ENCODE measurements at regions not wholly inside any gene's neighbourhood (a gene's known extent, or its start where the extent isn't known, plus 50 kb on each side); places are given as distances from the start of the nearest gene placed in this dataset.
"Not testable (repeated sequence)": the region's sequence is repeated elsewhere in the genome, so short reads cannot be mapped to it uniquely, and the experiment has no call there.

GRCh38 chr22:27107824-27108223 is 450.4 kb downstream of the MIAT start:
- Histone ChIP-seq H3K27me3 (ENCODE audit: low read depth, low read length) (peaks cover 2% of the 10 kb centered on the region; the same call in 1 of the 2 replicates), H2AFZ (ENCODE audit: low read depth, low read length) (no peak overlapping the region), H3K36me3 (replicated peaks; ENCODE audit: low read depth, low read length) (no peaks in the 10 kb centered on the region), H3K9me3 (ENCODE audit: insufficient read depth, low read length) (0 out of 2 replicates have a peak, but pooled peaks cover 5% of the 10 kb centered on the region), H3K79me2 (ENCODE audit: low read length) (no peaks in the 10 kb centered on the region), H3K4me1 (ENCODE audit: low read length) (no peaks in the 10 kb centered on the region), H4K20me1 (ENCODE audit: insufficient read depth, low read length) (no peaks in the 10 kb centered on the region), H3K9ac (ENCODE audit: low read length) (no peak overlapping the region), H3K4me2 (ENCODE audit: low read length) (no peak overlapping the region), H3K27ac (ENCODE audit: low read length) (no peak overlapping the region), H3K4me3 (ENCODE audit: low read length) (no peak overlapping the region)
- TF ChIP-seq EZH2phosphoT487 (IDR thresholded peaks at IDR 0.05; ENCODE audit: low read depth), result no peak
- TF ChIP-seq, protein P1, sequence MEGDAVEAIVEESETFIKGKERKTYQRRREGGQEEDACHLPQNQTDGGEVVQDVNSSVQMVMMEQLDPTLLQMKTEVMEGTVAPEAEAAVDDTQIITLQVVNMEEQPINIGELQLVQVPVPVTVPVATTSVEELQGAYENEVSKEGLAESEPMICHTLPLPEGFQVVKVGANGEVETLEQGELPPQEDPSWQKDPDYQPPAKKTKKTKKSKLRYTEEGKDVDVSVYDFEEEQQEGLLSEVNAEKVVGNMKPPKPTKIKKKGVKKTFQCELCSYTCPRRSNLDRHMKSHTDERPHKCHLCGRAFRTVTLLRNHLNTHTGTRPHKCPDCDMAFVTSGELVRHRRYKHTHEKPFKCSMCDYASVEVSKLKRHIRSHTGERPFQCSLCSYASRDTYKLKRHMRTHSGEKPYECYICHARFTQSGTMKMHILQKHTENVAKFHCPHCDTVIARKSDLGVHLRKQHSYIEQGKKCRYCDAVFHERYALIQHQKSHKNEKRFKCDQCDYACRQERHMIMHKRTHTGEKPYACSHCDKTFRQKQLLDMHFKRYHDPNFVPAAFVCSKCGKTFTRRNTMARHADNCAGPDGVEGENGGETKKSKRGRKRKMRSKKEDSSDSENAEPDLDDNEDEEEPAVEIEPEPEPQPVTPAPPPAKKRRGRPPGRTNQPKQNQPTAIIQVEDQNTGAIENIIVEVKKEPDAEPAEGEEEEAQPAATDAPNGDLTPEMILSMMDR (IDR thresholded peaks at IDR 0.05; ENCODE audit: low read depth, low read length), result no peak

DNA sequence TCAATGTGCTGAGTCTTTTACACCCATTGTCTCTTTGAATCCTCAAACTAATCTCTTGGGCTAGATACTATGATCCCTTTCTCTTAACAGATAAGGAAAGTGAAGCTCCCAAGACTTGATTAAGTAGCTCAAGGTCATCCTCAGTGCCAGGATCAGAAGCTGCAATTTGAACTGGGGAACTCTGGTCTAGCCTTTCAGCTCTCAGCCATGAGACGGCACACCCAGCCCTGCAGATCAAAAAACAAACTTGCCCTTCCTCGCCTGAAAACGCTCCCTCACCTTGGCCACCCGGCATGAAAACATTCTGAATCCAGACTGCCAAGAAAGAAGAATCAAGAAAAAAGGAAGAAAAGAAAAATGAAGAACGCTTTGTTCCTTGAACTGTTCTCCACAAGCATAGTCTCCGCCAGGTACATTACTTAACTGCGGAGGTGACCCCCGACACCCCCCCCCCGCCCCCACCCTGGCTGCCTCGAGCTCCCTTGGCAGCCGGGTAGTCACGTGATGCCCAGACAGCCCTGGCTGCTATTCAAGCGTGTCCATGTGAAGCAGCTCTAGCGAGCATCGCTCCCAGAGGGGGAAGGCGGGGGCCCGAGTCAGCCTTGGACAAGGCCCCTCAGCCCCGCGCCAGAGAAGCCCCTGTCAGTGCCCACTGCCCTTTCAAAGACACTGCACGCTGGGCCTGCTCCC is 451.2 kb downstream of the MIAT start:
- no peaks in the 10 kb centered on the region for H3K27me3 ChIP-seq (ENCODE audit: low read depth, low read length)
- no peak overlapping the region for H3K4me2 ChIP-seq (ENCODE audit: low read length)
- no peak overlapping the region for H3K27ac ChIP-seq (ENCODE audit: low read length)

GRCh38 chr22:27109406-27109805 is 452.0 kb downstream of the MIAT start:
- H3K4me2 ChIP-seq (ENCODE audit: low read length); H3K4me3 ChIP-seq (ENCODE audit: low read length); H3K27me3 ChIP-seq (ENCODE audit: low read depth, low read length); H4K20me1 ChIP-seq (ENCODE audit: insufficient read depth, low read length); H3K36me3 ChIP-seq (replicated peaks; ENCODE audit: low read depth, low read length); H2AFZ ChIP-seq (ENCODE audit: low read depth, low read length); H3K79me2 ChIP-seq (ENCODE audit: low read length); H3K4me1 ChIP-seq (ENCODE audit: low read length); H3K27ac ChIP-seq (ENCODE audit: low read length); H3K9me3 ChIP-seq (ENCODE audit: insufficient read depth, low read length); H3K9ac ChIP-seq (ENCODE audit: low read length): not testable (repeated sequence)

More for the DNA sequence above, 451.2 kb downstream of the MIAT start:
- H3K4me3 ChIP-seq (ENCODE audit: low read length), result no peak overlapping the region
- TF ChIP-seq, protein P1 (IDR thresholded peaks at IDR 0.05; ENCODE audit: low read depth, low read length), result no peak
- no peak for TF ChIP-seq EZH2phosphoT487 (IDR thresholded peaks at IDR 0.05; ENCODE audit: low read depth)
- H3K9ac ChIP-seq (ENCODE audit: low read length), result no peak overlapping the region
- no peak overlapping the region for H2AFZ ChIP-seq (ENCODE audit: low read depth, low read length)
- no peaks in the 10 kb centered on the region for H4K20me1 ChIP-seq (ENCODE audit: insufficient read depth, low read length)
- 0 out of 2 replicates have a peak, but pooled peaks cover 5% of the 10 kb centered on the region for H3K9me3 ChIP-seq (ENCODE audit: insufficient read depth, low read length)
- H3K79me2 ChIP-seq (ENCODE audit: low read length), result no peaks in the 10 kb centered on the region
- no peaks in the 10 kb centered on the region for H3K36me3 ChIP-seq (replicated peaks; ENCODE audit: low read depth, low read length)
- H3K4me1 ChIP-seq (ENCODE audit: low read length), result no peaks in the 10 kb centered on the region

DNA sequence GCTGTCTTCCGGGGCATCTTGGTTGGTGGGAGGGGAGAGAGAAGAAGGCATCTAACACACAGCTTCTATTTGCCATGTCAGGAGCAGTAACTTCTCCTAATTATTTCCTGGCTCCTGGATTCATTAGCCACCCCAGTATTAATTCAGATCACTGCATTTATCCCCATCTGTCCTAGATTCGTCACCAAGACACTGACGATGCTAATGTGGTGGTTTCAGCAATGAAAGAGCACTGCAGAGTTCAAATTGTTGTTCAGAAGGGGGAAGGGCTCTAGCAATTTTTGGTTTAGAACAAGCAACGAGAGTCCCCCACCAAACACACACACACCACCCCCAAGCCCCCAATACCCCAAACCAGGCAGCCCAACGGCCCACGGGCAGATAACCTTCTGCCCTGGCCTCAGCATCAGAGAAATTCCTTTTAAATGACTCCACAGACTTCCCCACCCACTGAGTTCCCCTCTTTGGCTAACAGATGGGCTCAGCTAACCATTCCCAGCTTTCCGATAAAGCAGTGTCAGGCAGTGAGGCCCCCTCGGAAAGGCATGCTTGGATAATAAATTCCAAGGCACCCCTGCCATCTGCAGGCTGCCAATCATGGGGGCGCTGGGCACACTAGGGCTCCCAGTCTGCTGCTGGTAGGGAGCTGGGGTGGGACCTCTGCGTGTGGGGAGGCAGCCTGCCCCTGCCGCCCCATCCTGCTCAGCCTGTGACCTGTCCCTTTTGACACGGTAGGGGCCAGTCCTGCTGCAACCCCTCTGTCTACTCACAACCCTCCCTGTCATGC is 453.5 kb downstream of the MIAT start:
- TF ChIP-seq, protein P1 (IDR thresholded peaks at IDR 0.05; ENCODE audit: low read depth, low read length), result no peak
- TF ChIP-seq EZH2phosphoT487 (IDR thresholded peaks at IDR 0.05; ENCODE audit: low read depth), result no peak
- Histone ChIP-seq H4K20me1 (ENCODE audit: insufficient read depth, low read length) (no peaks in the 10 kb centered on the region), H3K27ac (ENCODE audit: low read length) (no peak overlapping the region), H3K79me2 (ENCODE audit: low read length) (no peaks in the 10 kb centered on the region), H3K27me3 (ENCODE audit: low read depth, low read length) (no peaks in the 10 kb centered on the region), H2AFZ (ENCODE audit: low read depth, low read length) (no peak overlapping the region), H3K4me2 (ENCODE audit: low read length) (no peak overlapping the region), H3K9me3 (ENCODE audit: insufficient read depth, low read length) (0 out of 2 replicates have a peak, but pooled peaks cover 5% of the 10 kb centered on the region), H3K36me3 (replicated peaks; ENCODE audit: low read depth, low read length) (no peaks in the 10 kb centered on the region), H3K4me1 (ENCODE audit: low read length) (no peaks in the 10 kb centered on the region), H3K4me3 (ENCODE audit: low read length) (no peak overlapping the region), H3K9ac (ENCODE audit: low read length) (no peak overlapping the region)
